GM18505 (cell line): ENCODE measurements at regions not wholly inside any gene's neighbourhood (a gene's known extent, or its start where the extent isn't known, plus 50 kb on each side); places are given as distances from the start of the nearest gene placed in this dataset.
"Not testable (repeated sequence)": the region's sequence is repeated elsewhere in the genome, so short reads cannot be mapped to it uniquely, and the experiment has no call there.

Experiments used
- ATAC-seq: cut with Tn5 transposase; IDR thresholded peaks from one replicate; pipeline ENCODE4 v1.9.1; 2021; ENCODE audit not compliant: unreplicated experiment
- POLR2A ChIP-seq: IDR thresholded peaks from 4 replicates; pipeline ENCODE4 v1.6.1; 2011; ENCODE audit warnings: borderline replicate concordance; ENCODE audit not compliant: insufficient read depth, insufficient read length; ENCODE audit errors: extremely low read depth

- no peak for ATAC-seq
- no peak for TF ChIP-seq POLR2A
These were observed 67.7 kb downstream of the DIO3 start for GRCh38 chr14:101628975-101629374.

GRCh38 chr14:101630056-101630965 is 69.0 kb downstream of the DIO3 start:
- TF ChIP-seq POLR2A = no peak
- no peak for ATAC-seq

- no peak for ATAC-seq
- no peak for TF ChIP-seq POLR2A
These were observed 69.9 kb downstream of the DIO3 start for GRCh38 chr14:101631199-101631598.

GRCh38 chr14:101631970-101632369 is 70.7 kb downstream of the DIO3 start:
- not testable (repeated sequence) for ATAC-seq

GRCh38 chr14:101632520-101632919 is 71.2 kb downstream of the DIO3 start:
- no peak for ATAC-seq
- TF ChIP-seq POLR2A = no peak

- no peak for TF ChIP-seq POLR2A
These were observed 72.0 kb downstream of the DIO3 start for GRCh38 chr14:101633276-101633675.

GRCh38 chr14:101634202-101634849 is 73.0 kb downstream of the DIO3 start:
- no peak for ATAC-seq
- no peak for TF ChIP-seq POLR2A

More at GRCh38 chr14:101633276-101633675, 72.0 kb downstream of the DIO3 start:
- no peak for ATAC-seq

- no peak for TF ChIP-seq POLR2A
- no peak for ATAC-seq
These were observed 73.8 kb downstream of the DIO3 start for GRCh38 chr14:101634850-101635748.

GRCh38 chr14:101635749-101636560 is 74.7 kb downstream of the DIO3 start:
- ATAC-seq = no peak
- no peak for TF ChIP-seq POLR2A

- no peak for ATAC-seq
These were observed 78.0 kb downstream of the DIO3 start for GRCh38 chr14:101639241-101639833.

GRCh38 chr14:101643651-101644050 is 82.4 kb downstream of the DIO3 start:
- no peak for TF ChIP-seq POLR2A
- no peak for ATAC-seq

More at GRCh38 chr14:101639241-101639833, 78.0 kb downstream of the DIO3 start:
- TF ChIP-seq POLR2A = no peak

GRCh38 chr14:101654051-101654450 is 92.8 kb downstream of the DIO3 start:
- no peak for ATAC-seq
- no peak for TF ChIP-seq POLR2A
